HG03442 (cell line): ENCODE measurements at regions not wholly inside any gene's neighbourhood (a gene's known extent, or its start where the extent isn't known, plus 50 kb on each side); places are given as distances from the start of the nearest gene placed in this dataset.
"Not testable (repeated sequence)": the region's sequence is repeated elsewhere in the genome, so short reads cannot be mapped to it uniquely, and the experiment has no call there.

Experiments
- ATAC-seq: cut with Tn5 transposase; IDR thresholded peaks from one replicate; pipeline ENCODE4 v1.9.1; 2021; ENCODE audit warnings: mild to moderate bottlenecking, moderate library complexity; ENCODE audit not compliant: unreplicated experiment

DNA sequence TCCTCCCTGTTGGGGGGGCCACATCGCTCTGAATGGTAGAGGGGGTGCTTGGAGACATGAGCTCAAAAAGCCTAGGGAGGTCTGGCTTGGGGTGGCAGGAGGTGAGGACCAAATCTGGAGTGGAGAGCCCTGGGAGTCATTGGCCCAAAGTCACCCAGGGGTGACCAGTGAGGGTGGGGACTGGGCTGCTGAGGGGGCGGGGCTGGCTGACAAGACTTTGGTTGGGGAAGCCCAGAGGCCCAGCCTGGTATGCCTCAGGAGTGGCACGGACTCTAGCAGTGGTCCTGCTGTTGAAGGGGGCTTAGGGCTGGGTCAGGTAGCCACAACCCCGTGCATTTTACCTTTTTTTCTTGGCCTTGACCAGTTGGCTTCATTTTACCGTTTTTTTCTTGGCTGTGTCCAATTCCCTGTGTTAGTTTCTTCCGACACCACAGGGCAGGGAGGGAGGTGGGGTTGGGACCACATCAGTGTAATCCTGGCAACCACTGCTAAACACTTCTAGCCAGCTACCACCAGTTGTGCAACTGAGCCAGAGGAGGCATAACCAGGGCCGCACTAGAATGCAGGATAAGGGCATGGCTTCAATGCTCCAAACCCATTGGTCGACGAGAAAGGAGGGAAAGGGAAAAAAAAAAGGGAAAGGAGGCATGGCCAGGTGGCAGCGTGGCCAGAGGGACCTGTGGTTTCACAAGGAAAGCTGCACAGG, 105.3 kb upstream of the C2CD4B start:
- ATAC-seq: no peak

DNA sequence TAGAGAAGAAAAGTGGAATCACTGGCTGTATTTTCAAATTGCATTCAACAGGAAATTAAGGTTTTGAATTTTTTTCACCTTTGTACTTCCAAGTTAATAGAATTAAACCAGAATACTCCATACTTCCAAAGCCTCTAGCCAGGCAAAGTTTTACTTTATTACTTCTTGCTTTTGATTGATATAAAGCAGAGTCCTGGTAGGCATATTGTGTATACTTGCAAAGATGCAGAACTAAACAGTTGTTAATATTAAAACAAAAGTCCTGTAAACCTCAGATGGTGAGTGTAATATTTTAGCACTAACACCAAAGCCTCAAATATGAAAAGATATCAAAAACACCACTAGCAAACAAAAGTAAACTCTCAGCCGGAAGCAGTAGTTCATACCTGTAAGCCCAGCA, 107.2 kb upstream of the C2CD4B start:
- no peak for ATAC-seq

DNA sequence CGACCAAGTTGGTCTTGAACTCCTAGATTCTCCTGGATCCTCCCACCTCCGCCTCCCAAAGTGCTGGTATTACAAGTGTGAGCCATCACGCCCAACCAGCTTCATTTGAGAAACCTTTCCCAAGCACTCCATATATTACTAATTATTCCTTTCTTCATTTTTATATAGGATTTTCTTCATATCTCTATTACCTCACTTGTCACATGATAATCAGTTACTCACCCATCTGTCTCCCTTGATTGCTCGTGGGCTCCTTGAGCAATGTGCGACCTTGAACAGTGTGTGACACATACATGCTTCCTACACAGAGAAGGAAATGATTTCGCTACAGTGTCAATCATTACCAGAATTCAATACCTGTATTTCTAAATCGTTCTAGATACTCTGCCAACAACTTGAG, 110.7 kb upstream of the C2CD4B start:
- ATAC-seq: no peak

DNA sequence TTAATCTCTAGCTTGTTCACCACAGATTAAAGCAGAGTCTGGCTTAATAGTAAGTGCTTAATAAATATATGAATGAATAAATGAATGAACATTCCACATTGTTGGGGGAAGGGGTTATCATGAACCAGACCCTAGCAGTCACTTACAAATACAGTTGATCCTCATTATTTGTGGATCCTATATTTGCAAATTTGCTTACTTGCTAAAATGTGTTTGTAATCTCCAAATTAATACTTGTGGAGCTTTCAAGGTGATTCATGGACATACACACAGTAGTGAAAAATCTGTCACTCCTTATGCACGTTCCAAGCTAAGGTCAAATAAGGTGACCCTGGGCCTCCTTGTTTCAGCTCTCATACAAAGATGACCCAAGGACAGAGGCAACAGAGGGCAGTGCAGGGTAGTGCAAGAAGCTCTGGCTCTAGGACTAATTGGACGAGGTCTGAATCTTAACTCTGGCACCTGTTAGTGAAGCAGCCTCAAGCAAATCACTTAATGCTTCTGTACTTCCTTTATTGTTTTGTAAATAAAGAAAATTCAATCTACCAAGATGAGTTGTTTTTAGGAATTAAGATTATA, 112.8 kb upstream of the C2CD4B start:
- ATAC-seq: no peak

DNA sequence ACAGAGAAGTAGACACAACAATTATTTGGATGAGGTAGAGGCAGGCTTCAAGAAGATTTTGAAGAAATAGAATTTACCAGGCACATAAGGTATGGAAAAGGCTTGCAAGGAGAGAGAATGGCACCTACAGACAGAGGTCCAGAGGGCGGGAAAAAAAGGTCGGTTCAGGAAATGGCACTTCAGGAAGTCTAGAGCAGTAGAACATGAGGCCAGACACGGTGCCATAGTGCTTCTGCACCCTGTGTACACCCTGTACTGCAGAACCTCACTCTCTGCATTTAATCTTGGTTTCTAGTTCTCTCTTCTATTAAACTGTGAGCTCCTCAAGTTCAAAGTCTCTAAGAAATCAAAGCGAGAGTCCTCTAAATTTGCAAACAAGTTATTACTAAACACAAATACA, 113.4 kb upstream of the C2CD4B start:
- ATAC-seq: no peak

DNA sequence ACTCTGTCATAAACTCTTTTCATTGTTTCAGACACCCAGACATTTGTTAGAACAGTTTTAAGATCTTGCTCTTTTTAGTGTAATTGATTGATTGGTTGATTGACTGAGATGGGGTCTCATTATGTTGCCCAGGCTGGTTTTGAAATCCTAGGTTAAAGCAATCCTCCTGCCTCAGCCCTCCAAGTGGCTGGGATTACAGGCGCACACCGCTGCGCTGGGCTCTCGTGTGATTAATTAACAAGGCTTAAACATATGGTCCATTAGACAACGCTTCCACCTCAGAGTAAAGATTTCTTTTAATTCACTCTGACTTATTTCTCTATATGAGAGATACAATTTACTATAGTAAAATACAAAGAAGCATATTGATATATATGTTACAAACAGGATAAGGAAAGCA, 114.0 kb upstream of the C2CD4B start:
- no peak for ATAC-seq

DNA sequence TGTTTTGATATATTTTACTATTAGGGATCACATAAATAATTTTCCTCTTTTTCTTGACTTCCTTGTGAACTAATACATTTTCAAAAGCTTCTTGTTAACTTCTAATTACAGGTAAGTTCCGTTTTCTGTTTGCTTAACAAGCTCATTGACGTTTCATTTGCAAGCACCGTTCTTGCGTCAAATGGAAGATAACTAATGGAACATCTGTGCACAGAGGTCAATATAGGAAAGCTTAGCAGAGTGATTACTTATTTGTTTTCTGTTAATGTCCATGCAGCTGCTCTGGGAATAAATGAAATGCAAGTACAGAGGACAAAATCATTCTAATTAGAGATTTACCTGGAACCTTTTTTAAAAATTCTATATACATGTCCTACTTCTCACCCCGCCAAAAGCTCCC, 115.5 kb upstream of the C2CD4B start:
- ATAC-seq: no peak

DNA sequence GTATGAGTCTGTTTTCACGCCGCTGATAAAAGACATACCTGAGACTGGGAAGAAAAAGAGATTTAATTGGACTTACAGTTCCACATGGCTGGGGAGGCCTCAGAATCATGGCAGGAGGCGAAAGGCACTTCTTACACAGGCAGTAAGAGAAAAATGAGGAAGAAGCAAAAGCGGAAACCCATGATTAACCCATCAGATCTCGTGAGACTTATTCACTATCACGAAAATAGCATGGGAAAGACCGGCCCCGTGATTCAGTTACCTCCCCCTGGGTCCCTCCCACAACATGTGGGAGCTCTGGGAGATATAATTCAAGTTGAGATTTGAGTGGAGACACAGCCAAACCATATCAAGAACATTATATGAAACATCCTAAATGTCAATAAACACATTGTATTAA, 116.7 kb upstream of the C2CD4B start:
- ATAC-seq: not testable (repeated sequence)

DNA sequence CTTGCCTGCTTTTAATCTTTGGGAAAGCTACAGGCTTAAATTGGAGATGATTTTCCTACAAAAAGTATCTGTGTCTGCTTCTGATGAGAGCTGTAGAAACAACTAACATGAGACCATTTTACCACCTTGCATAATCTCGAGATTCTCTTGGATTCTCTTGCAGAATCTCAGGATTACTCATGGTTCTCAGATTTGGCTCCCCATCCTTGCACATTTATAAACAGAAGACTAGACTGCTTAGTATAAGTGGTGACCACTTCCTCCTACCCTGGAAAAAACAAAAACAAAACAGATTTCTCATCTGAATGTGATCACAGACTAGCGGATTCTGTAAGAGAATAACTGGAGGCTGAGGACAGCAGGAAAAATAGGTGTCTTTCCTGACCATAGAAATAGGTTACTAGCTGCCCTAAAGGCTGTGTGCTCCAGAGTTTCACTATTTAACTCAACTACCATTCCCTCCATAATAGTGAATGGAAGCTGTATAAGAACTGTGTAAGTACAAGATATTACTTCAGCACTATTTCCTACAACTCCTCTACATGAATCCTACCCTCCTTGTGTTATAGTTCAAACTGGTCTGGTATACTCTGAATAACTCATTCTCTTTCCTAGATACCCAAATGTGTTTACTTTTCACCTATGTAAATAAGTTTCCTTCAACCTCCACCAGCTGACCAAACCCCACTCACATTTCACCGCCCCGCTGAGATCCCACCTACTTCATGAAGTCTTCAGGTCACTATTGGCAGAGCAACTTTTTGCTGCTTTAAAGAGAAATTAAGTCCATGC, 122.2 kb upstream of the C2CD4B start:
- no peak for ATAC-seq

DNA sequence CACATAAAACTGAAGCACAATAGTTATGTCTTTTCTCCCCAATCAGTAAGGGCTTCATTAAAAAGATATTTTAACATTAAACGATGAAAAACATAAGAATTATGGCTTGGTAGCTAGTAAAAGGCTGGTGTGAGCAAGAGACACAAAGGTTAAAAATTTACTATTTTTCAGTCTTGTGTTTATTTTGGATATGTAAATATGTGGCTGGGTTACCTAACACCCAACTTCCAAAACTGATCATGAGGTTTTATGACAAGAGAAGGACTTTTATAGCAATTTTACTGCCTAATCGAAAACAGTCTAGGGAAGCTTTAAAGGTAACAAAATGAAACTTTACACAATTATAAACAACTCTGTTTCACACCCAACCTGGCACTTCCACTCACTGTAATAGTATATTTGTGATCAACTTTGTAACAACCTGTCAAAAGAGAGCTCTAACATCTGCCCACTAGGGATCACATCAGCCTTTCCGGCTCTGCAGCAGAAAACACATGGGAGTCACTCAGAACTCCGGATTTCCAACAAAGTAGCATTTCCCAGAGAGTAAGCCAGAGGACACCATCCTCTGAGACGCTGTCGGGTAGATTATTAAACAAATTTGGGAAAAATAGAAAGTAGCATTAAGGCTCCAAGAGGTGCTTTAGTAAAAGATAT, 123.4 kb upstream of the C2CD4B start:
- no peak for ATAC-seq

DNA sequence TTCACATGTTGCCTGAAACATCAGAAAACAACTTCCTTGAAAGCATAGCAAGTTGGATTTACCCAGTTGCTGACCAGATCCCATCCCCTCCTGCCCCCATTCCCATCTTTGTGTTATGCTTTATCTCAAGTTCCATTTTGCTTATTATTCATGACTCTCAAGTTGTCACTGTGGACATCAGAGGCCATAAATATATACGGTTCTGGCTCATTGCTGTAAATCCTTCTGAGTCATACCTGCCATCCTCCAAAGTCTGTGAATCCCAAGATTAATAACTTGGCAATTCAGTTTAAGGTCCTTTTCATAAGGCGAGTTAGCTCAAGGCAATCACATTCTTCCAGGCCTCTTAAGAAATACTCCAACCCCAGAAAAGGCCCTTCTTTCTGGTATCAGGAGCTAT, 126.2 kb upstream of the C2CD4B start:
- no peak for ATAC-seq

DNA sequence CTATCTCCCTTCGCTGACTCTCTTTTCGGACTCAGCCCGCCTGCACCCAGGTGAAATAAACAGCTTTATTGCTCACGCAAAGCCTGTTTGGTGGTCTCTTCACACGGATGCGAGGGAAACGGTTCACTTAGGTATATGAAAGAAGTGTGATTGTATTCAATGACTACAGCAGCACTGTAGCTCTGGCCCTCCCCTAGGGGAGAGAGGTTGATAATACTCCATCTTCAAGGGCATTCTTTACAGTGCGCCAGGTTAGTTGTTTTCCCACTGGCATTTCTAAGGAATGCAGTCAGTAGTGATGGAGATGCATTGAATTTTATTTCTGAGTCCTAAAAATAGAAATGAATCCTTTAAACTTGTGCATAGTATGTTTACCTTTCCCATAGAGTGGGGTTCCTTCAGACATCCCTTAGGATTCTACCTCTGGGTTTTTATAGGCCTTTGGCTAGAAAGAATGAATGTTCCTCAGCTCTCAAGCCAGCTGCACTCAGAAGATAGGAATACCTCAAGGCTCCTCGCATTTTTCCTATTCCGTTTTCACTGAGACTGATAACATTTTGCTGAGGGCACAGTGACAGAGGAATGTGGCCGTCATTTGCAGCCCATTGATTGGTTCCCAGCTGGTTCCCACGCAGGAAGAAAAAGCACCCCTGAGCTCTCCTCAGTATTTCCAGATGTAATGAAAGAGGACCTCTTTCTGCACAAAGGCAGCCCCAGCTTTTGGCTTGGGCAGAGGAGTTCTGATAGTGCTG, 131.8 kb upstream of the C2CD4B start:
- ATAC-seq: no peak

DNA sequence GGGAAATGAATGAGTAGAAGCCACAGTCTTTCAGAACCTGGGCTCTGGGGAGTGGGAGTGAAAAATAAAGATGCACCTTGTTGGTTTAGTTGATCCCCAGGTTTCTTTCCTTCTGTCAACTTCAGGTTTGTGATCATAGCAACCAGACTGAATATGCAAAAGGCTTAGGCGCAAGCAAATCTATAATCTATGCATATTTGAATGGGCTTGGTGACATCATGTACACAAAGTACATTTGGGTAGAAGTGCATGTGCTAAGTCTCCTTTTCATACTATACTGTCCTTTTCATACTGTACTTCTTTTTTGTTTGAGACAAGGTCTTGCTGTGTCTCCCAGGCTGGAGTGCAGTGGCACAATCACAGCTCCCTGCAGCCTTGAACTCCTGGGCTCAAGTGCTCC, 132.4 kb upstream of the C2CD4B start:
- no peak for ATAC-seq

DNA sequence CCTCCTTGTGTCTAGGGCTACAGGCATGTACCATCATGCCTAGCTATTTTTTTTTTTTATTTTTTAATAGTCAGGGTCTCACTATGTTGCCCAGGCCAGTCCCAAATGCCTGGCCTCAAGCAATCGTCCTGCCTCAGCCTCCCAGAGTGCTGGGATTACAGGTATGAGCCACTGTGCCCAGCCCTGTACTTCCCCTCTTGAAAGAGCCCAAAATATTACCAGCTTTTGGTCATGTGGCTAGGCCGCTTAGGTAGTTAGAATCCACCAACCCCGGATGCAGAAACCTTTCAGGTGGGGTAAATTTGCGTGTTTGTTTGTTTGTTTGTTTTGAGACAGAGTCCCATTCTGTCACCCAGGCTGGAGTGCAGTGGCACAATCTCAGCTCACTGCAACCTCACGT, 132.8 kb upstream of the C2CD4B start:
- no peak for ATAC-seq

DNA sequence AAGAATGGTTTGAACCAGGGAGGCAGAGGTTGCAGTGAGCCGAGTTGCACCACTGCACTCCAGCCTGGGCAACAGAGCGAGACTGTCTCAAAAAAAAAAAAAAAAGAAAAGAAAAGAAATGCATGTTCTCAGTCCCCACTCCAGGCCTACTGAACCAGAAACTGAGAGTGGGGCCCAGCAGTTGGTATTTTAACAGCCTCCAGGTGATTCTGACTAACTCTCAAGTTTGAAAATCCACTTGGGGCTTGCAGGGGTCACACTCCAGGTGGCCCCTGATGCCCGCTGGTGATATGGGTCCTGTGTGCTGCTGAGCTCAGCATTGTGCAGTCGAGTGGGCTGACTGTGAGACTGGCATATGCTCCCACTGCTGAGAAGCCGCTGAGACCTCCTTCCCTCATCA, 133.7 kb upstream of the C2CD4B start:
- no peak for ATAC-seq

DNA sequence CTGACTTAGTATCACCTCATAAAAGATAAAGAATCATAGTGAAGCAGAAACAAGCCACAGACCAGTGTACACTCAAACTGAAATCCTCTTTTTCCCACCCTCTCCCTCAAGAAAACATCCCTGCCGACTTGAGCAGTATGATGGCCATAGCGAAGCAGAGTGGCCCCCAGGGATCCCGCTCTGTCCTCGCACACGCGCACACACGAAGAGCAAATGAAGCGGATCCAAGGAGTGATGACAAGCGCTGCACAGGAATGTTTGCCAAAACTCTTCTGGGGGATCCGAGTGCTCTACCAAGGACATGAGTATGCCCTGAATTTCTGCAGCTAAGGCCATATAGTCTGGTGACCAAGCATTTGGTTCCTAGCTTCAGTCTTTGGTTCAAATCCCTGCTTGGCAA, 134.5 kb upstream of the C2CD4B start:
- ATAC-seq: no peak

DNA sequence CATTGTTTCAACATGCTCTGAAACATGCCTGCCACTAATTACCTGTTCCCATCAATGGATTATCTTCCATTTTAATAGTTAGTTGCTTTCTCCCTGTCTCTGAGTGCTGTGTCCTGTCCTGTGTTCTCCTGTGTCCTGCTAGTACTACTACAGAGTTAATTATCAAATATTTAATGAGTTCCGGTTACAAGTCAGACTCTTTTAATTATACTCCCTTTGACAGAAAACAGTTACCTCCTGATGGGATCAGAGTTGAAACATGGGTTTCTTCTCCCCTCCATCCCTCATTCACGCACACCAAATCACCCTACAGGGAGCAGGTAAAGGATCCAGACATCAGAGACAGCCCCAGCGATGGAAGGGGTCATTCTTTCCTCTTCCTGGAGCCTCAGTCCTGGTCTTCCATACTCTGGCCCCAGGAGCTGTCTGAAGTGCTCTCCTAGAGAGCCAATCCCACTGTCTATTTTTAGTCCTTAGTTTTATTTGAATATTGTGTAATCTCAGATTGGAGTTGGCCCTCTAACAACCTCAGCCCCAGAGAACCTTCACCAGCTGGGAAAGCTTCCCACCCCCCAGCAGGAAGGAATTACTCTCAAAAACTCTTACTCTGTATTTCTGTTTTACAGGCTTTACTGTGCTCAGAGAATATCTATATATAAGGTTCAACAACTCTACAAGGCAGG, 137.0 kb upstream of the C2CD4B start:
- ATAC-seq: no peak

DNA sequence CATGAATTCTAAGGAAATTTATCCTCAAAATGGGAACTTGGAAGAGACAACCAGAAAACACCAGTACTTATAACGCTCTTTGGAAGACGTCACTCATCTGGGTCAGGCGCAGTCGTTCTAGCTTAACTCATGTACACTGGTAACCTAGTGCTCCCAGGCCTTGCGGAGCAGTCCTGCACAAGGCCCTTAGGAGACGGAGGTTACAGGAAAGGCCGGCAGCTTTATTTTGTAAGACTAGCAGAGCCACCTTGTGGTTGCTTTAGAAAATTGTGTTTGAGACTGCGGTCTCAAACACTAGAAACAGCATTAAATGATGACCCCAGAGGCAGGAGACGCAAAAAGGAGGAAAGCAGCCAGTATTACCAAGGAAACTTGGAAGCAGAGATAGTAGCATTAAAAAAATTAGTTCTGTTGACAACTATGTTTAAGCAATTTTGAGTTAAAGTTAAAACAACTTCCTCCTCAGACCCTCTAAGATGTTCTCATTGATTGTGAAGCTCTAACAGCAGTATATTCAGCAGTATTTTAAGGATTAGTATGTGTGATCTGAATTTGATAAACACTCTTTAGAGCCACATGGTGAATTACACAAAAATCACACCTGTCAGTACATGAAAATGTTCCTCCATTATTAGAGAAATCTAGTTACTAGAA, 141.9 kb upstream of the C2CD4B start:
- no peak for ATAC-seq

DNA sequence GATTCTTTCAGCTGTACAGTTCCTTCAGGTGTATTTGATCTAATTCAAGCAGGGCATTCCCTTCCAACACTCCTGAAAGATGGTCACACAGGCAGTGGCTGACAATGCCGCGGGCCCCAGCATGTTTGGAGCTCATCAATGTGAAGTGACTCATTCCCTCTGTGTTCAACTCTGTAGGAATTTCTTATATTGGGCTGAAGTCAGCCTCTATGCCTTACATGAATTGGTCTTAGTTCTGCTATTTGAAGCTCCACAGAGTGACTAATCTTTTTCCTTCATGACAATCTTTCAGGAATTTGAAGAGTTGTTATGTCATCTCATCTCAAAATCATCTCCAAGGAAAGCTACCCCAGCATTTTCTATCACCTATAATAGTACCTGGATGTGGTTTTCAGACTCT, 142.5 kb upstream of the C2CD4B start:
- ATAC-seq: no peak
